Liver (tissue), 8 donors: ENCODE measurements at regions not wholly inside any gene's neighbourhood (a gene's known extent, or its start where the extent isn't known, plus 50 kb on each side); places are given as distances from the start of the nearest gene placed in this dataset.

Experiments used
- DNase-seq: peaks from one replicate; pipeline ENCODE4 v3.0.0-alpha.2; 2017; ENCODE audit warnings: low spot score
- H3K27ac ChIP-seq, 2 donors: one replicate each; pipeline ENCODE4 v1.7.0; 2013; ENCODE audit warnings: inconsistent platforms in 2 of 2, low read length in 2 of 2, control low read depth in 1 of 2, low read depth in 1 of 2, mild to moderate bottlenecking in 1 of 2
- H3K27me3 ChIP-seq, 4 donors: one replicate each; pipeline versions ENCODE4 v1.6.1 to v1.7.0; 2013; ENCODE audit warnings: low read length in 3 of 4, inconsistent platforms in 1 of 4, mild to moderate bottlenecking in 1 of 4, moderate library complexity in 1 of 4; ENCODE audit not compliant: control insufficient read depth in 4 of 4, insufficient read depth in 4 of 4
- H3K36me3 ChIP-seq, 4 donors: one replicate each; pipeline versions ENCODE4 v1.6.1 to v1.7.0; 2013; ENCODE audit warnings: low read length in 3 of 4, mild to moderate bottlenecking in 3 of 4, low read depth in 1 of 4, moderate library complexity in 1 of 4; ENCODE audit not compliant: control insufficient read depth in 4 of 4, insufficient read depth in 3 of 4
- H3K4me1 ChIP-seq, 4 donors: one replicate each; pipeline versions ENCODE4 v1.6.1 to v1.7.0; 2013; ENCODE audit warnings: low read length in 3 of 4, mild to moderate bottlenecking in 3 of 4, moderate library complexity in 1 of 4; ENCODE audit not compliant: control insufficient read depth in 4 of 4, insufficient read depth in 4 of 4
- H3K4me3 ChIP-seq, 3 donors: one replicate each; pipeline versions ENCODE4 v1.6.1 to v1.7.0; 2013; ENCODE audit warnings: low read length in 3 of 3, control low read depth in 1 of 3, low read depth in 1 of 3, mild to moderate bottlenecking in 1 of 3
- H3K9ac ChIP-seq, 2 donors: one replicate each; pipeline ENCODE4 v1.7.0; 2013; ENCODE audit warnings: low read length in 2 of 2, mild to moderate bottlenecking in 2 of 2, moderate library complexity in 2 of 2, control low read depth in 1 of 2, low read depth in 1 of 2
- H3K9me3 ChIP-seq, 4 donors: one replicate each; pipeline versions ENCODE4 v1.6.1 to v1.7.0; 2013; ENCODE audit warnings: low read length in 3 of 4; ENCODE audit not compliant: control insufficient read depth in 4 of 4
- CTCF ChIP-seq: fragments of 150-350 bp; IDR thresholded peaks from 2 replicates; pipeline ENCODE4 v1.5.1; 2017; ENCODE audit warnings: improper control_type of control experiment, low read depth, low read length; ENCODE audit not compliant: missing input control
- EGR1 ChIP-seq, 2 donors: IDR thresholded peaks; 2 replicates each; pipeline ENCODE4 v1.6.1; 2016 to 2018; ENCODE audit warnings: antibody characterized with exemption in 2 of 2, low read depth in 2 of 2
- FOXA2 ChIP-seq: IDR thresholded peaks from 2 replicates; pipeline ENCODE4 v1.6.1; 2016; ENCODE audit warnings: antibody characterized with exemption
- GABPA ChIP-seq, 2 donors: IDR thresholded peaks in 1 of 2; conservative IDR thresholded peaks in 1 of 2; 2 replicates each; pipeline ENCODE4 v1.6.1; 2016; ENCODE audit warnings: antibody characterized with exemption in 2 of 2, mild to moderate bottlenecking in 1 of 2, moderate library complexity in 1 of 2
- HNF4A ChIP-seq, 2 donors: conservative IDR thresholded peaks; 2 replicates each; pipeline ENCODE4 v1.6.1; 2016; ENCODE audit warnings: antibody characterized with exemption in 2 of 2, mild to moderate bottlenecking in 2 of 2
- HNF4G ChIP-seq: IDR thresholded peaks from 2 replicates; pipeline ENCODE4 v1.6.1; 2016; ENCODE audit warnings: antibody characterized with exemption
- MAX ChIP-seq: IDR thresholded peaks from 2 replicates; pipeline ENCODE4 v1.6.1; 2016; ENCODE audit warnings: antibody characterized with exemption
- NR2F2 ChIP-seq: IDR thresholded peaks from 2 replicates; pipeline ENCODE4 v1.6.1; 2016; ENCODE audit warnings: antibody characterized with exemption
- REST ChIP-seq: IDR thresholded peaks from 2 replicates; pipeline ENCODE4 v1.6.1; 2016; ENCODE audit warnings: antibody characterized with exemption, mild to moderate bottlenecking
- RXRA ChIP-seq, 2 donors: IDR thresholded peaks; 2 replicates each; pipeline ENCODE4 v1.6.1; 2017 to 2018; ENCODE audit warnings: antibody characterized with exemption in 2 of 2, mild to moderate bottlenecking in 1 of 2
- SP1 ChIP-seq: IDR thresholded peaks from 2 replicates; pipeline ENCODE4 v1.6.1; 2018; ENCODE audit warnings: antibody characterized with exemption, mild to moderate bottlenecking
- ZBTB33 ChIP-seq: IDR thresholded peaks from 2 replicates; pipeline ENCODE4 v1.6.1; 2016; ENCODE audit warnings: antibody characterized with exemption
- WGBS: extraction: QIAGEN DNeasy Blood & Tissue Kit; methylation state at CpG from one replicate; pipeline ENCODE4 v1.1.7; 2013; 5-methylcytosine and 5-hydroxymethylcytosine counted together
- donor health status: healthy.
- donor health status: healthy.
- donor health status: healthy.
- donor health status: healthy.
- donor health status: healthy.

GRCh38 chr9:89747596-89747995, 142.8 kb downstream of the GADD45G start:
- no peak overlapping the region for H3K27ac ChIP-seq
- 93% methylated on average over 13 of the region's 13 CpGs for WGBS
- H3K36me3 ChIP-seq, result no peaks in the 10 kb centered on the region
- H3K4me1 ChIP-seq, result peaks cover 0 to 18% (median 2%) of the 10 kb centered on the region in 4 donors
- no peak overlapping the region for H3K9ac ChIP-seq
- no peak for TF ChIP-seq FOXA2
- TF ChIP-seq EGR1 (IDR thresholded peaks at IDR 0.05; ENCODE audit: low read depth in 2 of 2), result no peak
- TF ChIP-seq NR2F2, result no peak
- no peak for TF ChIP-seq GABPA (IDR thresholded peaks at IDR 0.05 in 1 of 2, conservative IDR thresholded peaks at IDR 0.05 in 1 of 2)
- TF ChIP-seq CTCF, result no peak
- no peak for TF ChIP-seq ZBTB33
- no peak for TF ChIP-seq SP1
- TF ChIP-seq MAX, result no peak
- TF ChIP-seq HNF4G, result no peak
- no peak for TF ChIP-seq RXRA (IDR thresholded peaks at IDR 0.05)
- no peak for DNase-seq
- no peaks in the 10 kb centered on the region for H3K9me3 ChIP-seq
- no peaks in the 10 kb centered on the region for H3K27me3 ChIP-seq
- H3K4me3 ChIP-seq, result no peak overlapping the region

- WGBS, result 56% methylated on average over 6 of the region's 6 CpGs
- Histone ChIP-seq H3K4me1 (peaks cover 0 to 18% (median 2%) of the 10 kb centered on the region in 4 donors), H3K27me3 (no peaks in the 10 kb centered on the region), H3K4me3 (no peak overlapping the region), H3K27ac (no peak overlapping the region), H3K36me3 (no peaks in the 10 kb centered on the region), H3K9me3 (no peaks in the 10 kb centered on the region), H3K9ac (no peak overlapping the region)
- no peak for DNase-seq
- TF ChIP-seq REST (no peak), EGR1 (IDR thresholded peaks at IDR 0.05; ENCODE audit: low read depth in 2 of 2) (no peak), HNF4A (conservative IDR thresholded peaks at IDR 0.05) (no peak), FOXA2 (no peak)
Observed at GRCh38 chr9:89748021-89748670, 143.3 kb downstream of the GADD45G start.
